ENCODE measurements at regions not wholly inside any gene's neighbourhood (a gene's known extent, or its start where the extent isn't known, plus 50 kb on each side); places are given as distances from the start of the nearest gene placed in this dataset.
"Not testable (repeated sequence)": the region's sequence is repeated elsewhere in the genome, so short reads cannot be mapped to it uniquely, and the experiment has no call there.

DNA sequence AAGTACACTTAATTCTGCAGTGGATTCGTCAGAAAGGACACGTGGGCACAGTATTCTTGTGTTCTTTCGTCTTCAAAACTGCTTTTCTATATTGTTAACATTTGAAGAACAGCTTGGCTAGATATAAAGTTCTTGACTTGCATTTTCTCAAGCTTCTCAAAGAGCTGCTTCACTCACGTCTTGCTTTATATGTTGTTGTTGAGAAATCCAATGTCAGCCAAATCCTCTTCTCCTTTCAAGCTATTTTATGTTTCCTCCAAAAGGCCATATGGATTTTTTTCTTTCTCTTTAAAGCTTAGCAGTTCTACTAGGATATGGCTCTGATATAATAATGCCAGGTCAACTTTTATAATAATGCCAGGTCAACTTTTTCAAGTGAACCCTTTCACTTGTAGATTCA lies 65.5 kb upstream of the CYP1B1 start:
- ChIA-PET POLR2A (no interaction called here), CTCF (no interaction called here)
- Histone ChIP-seq H3K36me3 (ENCODE audit: control insufficient read depth, insufficient read depth, low read length) (no peaks in the 10 kb centered on the region), H3K27me3 (ENCODE audit: control insufficient read depth, insufficient read depth, low read length) (peaks cover 3% of the 10 kb centered on the region), H3K4me3 (ENCODE audit: low read depth, low read length) (no peak overlapping the region)
- no peak for TF ChIP-seq CTCF (IDR thresholded peaks at IDR 0.05; ENCODE audit: insufficient read depth, low read depth, low read length)
- DNase-seq (ENCODE audit: low read depth): no peak

DNA sequence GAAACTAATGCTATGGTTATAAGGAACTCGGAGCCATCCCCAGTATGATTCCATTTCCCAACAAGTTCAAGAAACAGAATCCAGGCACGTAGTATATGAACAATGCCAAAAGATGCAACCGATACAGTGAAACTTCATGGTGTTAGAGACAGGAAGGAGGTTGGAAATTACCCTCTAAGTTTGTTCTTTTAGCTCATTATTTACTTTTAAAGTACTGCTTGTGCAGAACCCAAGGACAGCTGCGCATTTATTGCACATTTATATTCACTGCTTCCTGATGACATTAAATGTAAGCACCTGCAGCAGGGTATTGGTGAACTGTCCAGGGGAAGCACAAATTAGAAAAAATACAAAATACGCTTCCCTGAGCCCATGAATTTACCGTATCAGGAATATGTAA lies 63.0 kb upstream of the CYP1B1 start:
- TF ChIP-seq CTCF (IDR thresholded peaks at IDR 0.05; ENCODE audit: insufficient read depth, low read depth, low read length): no peak
- H3K36me3 ChIP-seq (ENCODE audit: control insufficient read depth, insufficient read depth, low read length): no peaks in the 10 kb centered on the region
- ChIA-PET POLR2A (no interaction called here), CTCF (interaction anchor here (0.6 to 1.4 kb wide), 2 partner anchors 25 to 172 kb away, joined by 3 to 4 read pairs; no protein-coding TSS in a partner anchor)
- no peak for DNase-seq (ENCODE audit: low read depth)
- H3K27me3 ChIP-seq (ENCODE audit: control insufficient read depth, insufficient read depth, low read length): peaks cover 3% of the 10 kb centered on the region
- H3K4me3 ChIP-seq (ENCODE audit: low read depth, low read length): no peak overlapping the region

DNA sequence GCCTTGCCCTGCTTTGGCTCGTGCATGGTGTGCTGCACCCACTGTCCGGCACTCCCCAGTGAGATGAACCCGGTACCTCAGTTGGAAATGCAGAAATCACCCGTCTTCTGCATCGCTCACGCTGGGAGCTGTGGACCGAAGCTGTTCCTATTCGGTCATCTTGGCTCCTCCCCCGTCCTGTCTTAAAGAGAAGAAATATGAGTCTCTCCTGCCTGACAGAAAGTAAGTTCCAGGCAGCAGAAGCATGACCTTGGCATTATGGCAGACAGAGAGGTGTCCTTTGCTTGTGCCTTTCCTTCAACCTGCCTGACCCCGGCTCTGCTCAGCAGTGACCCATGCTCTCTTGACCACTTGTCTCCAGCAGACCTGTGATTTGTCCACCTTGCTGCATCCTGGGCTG lies 62.5 kb upstream of the CYP1B1 start:
- Histone ChIP-seq H3K27me3 (ENCODE audit: control insufficient read depth, insufficient read depth, low read length) (peaks cover 3% of the 10 kb centered on the region), H3K36me3 (ENCODE audit: control insufficient read depth, insufficient read depth, low read length) (no peaks in the 10 kb centered on the region), H3K4me3 (ENCODE audit: low read depth, low read length) (no peak overlapping the region)
- TF ChIP-seq CTCF (IDR thresholded peaks at IDR 0.05; ENCODE audit: insufficient read depth, low read depth, low read length): no peak
- ChIA-PET CTCF (interaction anchor here (1.4 kb wide), 1 partner anchor 24 kb away, joined by 3 read pairs; no protein-coding TSS in a partner anchor), POLR2A (no interaction called here)
- no peak for DNase-seq (ENCODE audit: low read depth)

GRCh38 chr2:38137958-38138357 lies 62.0 kb upstream of the CYP1B1 start:
- POLR2A ChIA-PET; H3K27me3 ChIP-seq (ENCODE audit: control insufficient read depth, insufficient read depth, low read length); DNase-seq (ENCODE audit: low read depth); H3K36me3 ChIP-seq (ENCODE audit: control insufficient read depth, insufficient read depth, low read length); H3K4me3 ChIP-seq (ENCODE audit: low read depth, low read length): not testable (repeated sequence)
- CTCF ChIA-PET: interaction anchor here (1.4 kb wide), 1 partner anchor 24 kb away, joined by 3 read pairs; no protein-coding TSS in a partner anchor

GRCh38 chr2:38131676-38132075 lies 55.7 kb upstream of the CYP1B1 start:
- CTCF ChIA-PET: no interaction called here
- peaks cover 2% of the 10 kb centered on the region; the same call in 1 of the 2 replicates for H3K27me3 ChIP-seq (ENCODE audit: control insufficient read depth, insufficient read depth, low read length)
- DNase-seq (ENCODE audit: low read depth): no peak
- H3K4me3 ChIP-seq (ENCODE audit: low read depth, low read length): no peak overlapping the region
- TF ChIP-seq CTCF (IDR thresholded peaks at IDR 0.05; ENCODE audit: insufficient read depth, low read depth, low read length): no peak
- POLR2A ChIA-PET: no interaction called here
- no peaks in the 10 kb centered on the region for H3K36me3 ChIP-seq (ENCODE audit: control insufficient read depth, insufficient read depth, low read length)

- Histone ChIP-seq H3K4me3 (ENCODE audit: low read depth, low read length) (no peak overlapping the region), H3K36me3 (ENCODE audit: control insufficient read depth, insufficient read depth, low read length) (no peaks in the 10 kb centered on the region), H3K27me3 (ENCODE audit: control insufficient read depth, insufficient read depth, low read length) (peaks cover 2% of the 10 kb centered on the region; the same call in 1 of the 2 replicates)
- no peak for TF ChIP-seq CTCF (IDR thresholded peaks at IDR 0.05; ENCODE audit: insufficient read depth, low read depth, low read length)
- ChIA-PET CTCF (no interaction called here), POLR2A (no interaction called here)
- DNase-seq (ENCODE audit: low read depth): no peak
Observed at GRCh38 chr2:38130876-38131275, 54.9 kb upstream of the CYP1B1 start.

Data from BJ (cell line).